HepG2 (cell line): ENCODE measurements at regions not wholly inside any gene's neighbourhood (a gene's known extent, or its start where the extent isn't known, plus 50 kb on each side); places are given as distances from the start of the nearest gene placed in this dataset.

Experiments used
- AKAP8 ChIP-seq: sonication (generic); formaldehyde crosslinking; IDR thresholded peaks from 2 replicates; pipeline ENCODE4 v1.5.1; 2020; ENCODE audit warnings: mild to moderate bottlenecking, missing genetic modification reagents
- ARID2 ChIP-seq: sonication (generic); formaldehyde crosslinking; IDR thresholded peaks from 2 replicates; pipeline ENCODE4 v1.8.1; 2022; ENCODE audit warnings: mild to moderate bottlenecking, missing genetic modification reagents, borderline replicate concordance
- BRD4 ChIP-seq: sonication (generic); formaldehyde crosslinking; IDR thresholded peaks from 2 replicates; pipeline ENCODE4 v1.4.0; 2020; ENCODE audit warnings: missing genetic modification reagents
- CBX5 ChIP-seq: sonication (generic); formaldehyde crosslinking; IDR thresholded peaks from 2 replicates; pipeline ENCODE4 v1.4.0; 2020; ENCODE audit warnings: missing genetic modification reagents, borderline replicate concordance
- HES4 ChIP-seq: sonication (generic); formaldehyde crosslinking; IDR thresholded peaks from 2 replicates; pipeline ENCODE4 v1.9.0; 2021; ENCODE audit warnings: mild to moderate bottlenecking, missing genetic modification reagents, borderline replicate concordance
- POGZ ChIP-seq: sonication (generic); formaldehyde crosslinking; IDR thresholded peaks from 2 replicates; pipeline ENCODE4 v1.4.0; 2020; ENCODE audit warnings: mild to moderate bottlenecking, missing genetic modification reagents
- REXO4 ChIP-seq: sonication (generic); formaldehyde crosslinking; IDR thresholded peaks from 2 replicates; pipeline ENCODE4 v1.8.0; 2022; ENCODE audit warnings: missing genetic modification reagents, mild to moderate bottlenecking, borderline replicate concordance
- SOX5 ChIP-seq: IDR thresholded peaks from 2 replicates; pipeline ENCODE4 v1.6.1; 2016; ENCODE audit warnings: borderline replicate concordance
- TBL1XR1 ChIP-seq: fragments of 150-350 bp; IDR thresholded peaks from 2 replicates; pipeline ENCODE4 v1.6.1; 2014; ENCODE audit warnings: borderline replicate concordance, low read length; ENCODE audit not compliant: partially characterized antibody
- ZNF20 ChIP-seq: sonication (generic); formaldehyde crosslinking; IDR thresholded peaks from 2 replicates; pipeline ENCODE4 v1.4.0; 2020; ENCODE audit warnings: mild to moderate bottlenecking, moderate library complexity, missing genetic modification reagents
- ZNF460 ChIP-seq: sonication (generic); formaldehyde crosslinking; IDR thresholded peaks from 2 replicates; pipeline ENCODE4 v1.5.1; 2020; ENCODE audit warnings: missing genetic modification reagents, mild to moderate bottlenecking, borderline replicate concordance
- ZNF670 ChIP-seq: sonication (generic); formaldehyde crosslinking; IDR thresholded peaks from 2 replicates; pipeline ENCODE4 v1.8.0; 2022; ENCODE audit warnings: mild to moderate bottlenecking, missing genetic modification reagents, borderline replicate concordance
- ZNF7 ChIP-seq: IDR thresholded peaks from 2 replicates; pipeline ENCODE4 v1.6.1; 2016; ENCODE audit warnings: missing biosample characterization, missing genetic modification reagents
- ZNF777 ChIP-seq: sonication (generic); formaldehyde crosslinking; IDR thresholded peaks from 2 replicates; pipeline ENCODE4 v1.4.0; 2020; ENCODE audit warnings: missing genetic modification reagents
- ZSCAN20 ChIP-seq: sonication (generic); formaldehyde crosslinking; IDR thresholded peaks from 2 replicates; pipeline ENCODE4 v1.4.0; 2020; ENCODE audit warnings: missing genetic modification reagents, mild to moderate bottlenecking, borderline replicate concordance
- TF ChIP-seq, protein P1 (sequence below): sonication (generic); formaldehyde crosslinking; IDR thresholded peaks from 2 replicates; pipeline ENCODE4 v1.8.0; 2022; ENCODE audit warnings: mild to moderate bottlenecking, missing genetic modification reagents; ENCODE audit not compliant: insufficient replicate concordance
- TF ChIP-seq, protein P2 (sequence below): sonication (generic); formaldehyde crosslinking; IDR thresholded peaks from 2 replicates; pipeline ENCODE4 v1.8.1; 2023; ENCODE audit warnings: missing genetic modification reagents, mild to moderate bottlenecking, borderline replicate concordance
- TF ChIP-seq, protein P3 (sequence below): fragments of 450-650 bp; IDR thresholded peaks from 2 replicates; pipeline ENCODE4 v1.6.1; 2017; ENCODE audit warnings: mild to moderate bottlenecking
- TF ChIP-seq, protein P4 (sequence below): sonication (generic); formaldehyde crosslinking; IDR thresholded peaks from 2 replicates; pipeline ENCODE4 v1.5.1; 2020; ENCODE audit warnings: mild to moderate bottlenecking, missing genetic modification reagents, borderline replicate concordance

DNA sequence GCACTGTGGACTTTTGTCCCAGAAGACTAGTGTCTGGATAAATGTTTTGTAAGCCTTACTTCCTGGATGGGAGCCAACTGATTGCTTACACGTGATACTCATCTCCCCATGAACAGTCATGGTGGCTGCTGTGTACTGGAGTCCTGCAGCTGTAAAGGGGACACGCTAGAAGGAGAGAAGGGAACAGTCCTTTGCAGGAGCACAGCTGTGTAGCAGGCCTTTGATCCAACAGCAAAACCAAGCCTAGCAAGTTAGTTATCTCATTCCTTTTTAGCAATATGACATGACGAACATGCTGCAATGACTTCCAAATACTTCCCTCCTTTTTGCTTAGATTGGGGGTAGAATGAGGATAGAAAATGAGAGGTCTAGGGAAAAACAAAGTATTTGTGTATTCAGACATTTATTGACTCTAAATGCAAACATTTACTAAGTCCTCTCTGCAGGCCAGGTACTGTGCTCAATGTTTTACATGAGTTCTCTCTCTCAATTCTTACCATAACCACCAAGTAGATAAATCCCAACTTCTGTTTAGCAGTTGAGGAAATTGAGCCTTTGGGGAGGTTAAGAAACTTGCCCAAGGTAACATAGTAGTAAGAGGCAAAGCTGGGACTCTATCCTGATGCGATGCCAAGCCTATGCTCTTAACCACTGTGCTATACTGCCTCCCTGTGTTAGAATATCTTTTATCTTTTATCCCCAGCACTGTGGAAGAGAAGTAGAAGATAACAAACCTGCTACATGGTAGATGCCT lies 55.4 kb upstream of the CD28 start (continued):
- TF ChIP-seq, protein P1, sequence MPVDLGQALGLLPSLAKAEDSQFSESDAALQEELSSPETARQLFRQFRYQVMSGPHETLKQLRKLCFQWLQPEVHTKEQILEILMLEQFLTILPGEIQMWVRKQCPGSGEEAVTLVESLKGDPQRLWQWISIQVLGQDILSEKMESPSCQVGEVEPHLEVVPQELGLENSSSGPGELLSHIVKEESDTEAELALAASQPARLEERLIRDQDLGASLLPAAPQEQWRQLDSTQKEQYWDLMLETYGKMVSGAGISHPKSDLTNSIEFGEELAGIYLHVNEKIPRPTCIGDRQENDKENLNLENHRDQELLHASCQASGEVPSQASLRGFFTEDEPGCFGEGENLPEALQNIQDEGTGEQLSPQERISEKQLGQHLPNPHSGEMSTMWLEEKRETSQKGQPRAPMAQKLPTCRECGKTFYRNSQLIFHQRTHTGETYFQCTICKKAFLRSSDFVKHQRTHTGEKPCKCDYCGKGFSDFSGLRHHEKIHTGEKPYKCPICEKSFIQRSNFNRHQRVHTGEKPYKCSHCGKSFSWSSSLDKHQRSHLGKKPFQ: no peak
- TF ChIP-seq, protein P2, sequence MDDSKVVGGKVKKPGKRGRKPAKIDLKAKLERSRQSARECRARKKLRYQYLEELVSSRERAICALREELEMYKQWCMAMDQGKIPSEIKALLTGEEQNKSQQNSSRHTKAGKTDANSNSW (CRISPR knock-in tag): 0 out of 2 replicates have a peak, but pooled peaks have one; percentile 9
- TF ChIP-seq ZNF7 (CRISPR knock-in tag) (0 out of 2 replicates have a peak, but pooled peaks have one; percentile 20), ZNF777 (CRISPR knock-in tag) (no peak), POGZ (peak; percentile 85), ZSCAN20 (CRISPR knock-in tag) (no peak), BRD4 (CRISPR knock-in tag) (peak; percentile 22; the same call in 1 of the 2 replicates), ZNF670 (CRISPR knock-in tag) (no peak), REXO4 (CRISPR knock-in tag) (no peak), ZNF20 (CRISPR knock-in tag) (no peak), ZNF460 (CRISPR knock-in tag) (no peak), ARID2 (CRISPR knock-in tag) (no peak), HES4 (CRISPR knock-in tag) (no peak), CBX5 (CRISPR knock-in tag) (peak; percentile 81; the same call in 1 of the 2 replicates), AKAP8 (CRISPR knock-in tag) (no peak), SOX5 (CRISPR knock-in tag) (peak; percentile 85; the same call in 1 of the 2 replicates), TBL1XR1 (no peak)
- TF ChIP-seq, protein P3, sequence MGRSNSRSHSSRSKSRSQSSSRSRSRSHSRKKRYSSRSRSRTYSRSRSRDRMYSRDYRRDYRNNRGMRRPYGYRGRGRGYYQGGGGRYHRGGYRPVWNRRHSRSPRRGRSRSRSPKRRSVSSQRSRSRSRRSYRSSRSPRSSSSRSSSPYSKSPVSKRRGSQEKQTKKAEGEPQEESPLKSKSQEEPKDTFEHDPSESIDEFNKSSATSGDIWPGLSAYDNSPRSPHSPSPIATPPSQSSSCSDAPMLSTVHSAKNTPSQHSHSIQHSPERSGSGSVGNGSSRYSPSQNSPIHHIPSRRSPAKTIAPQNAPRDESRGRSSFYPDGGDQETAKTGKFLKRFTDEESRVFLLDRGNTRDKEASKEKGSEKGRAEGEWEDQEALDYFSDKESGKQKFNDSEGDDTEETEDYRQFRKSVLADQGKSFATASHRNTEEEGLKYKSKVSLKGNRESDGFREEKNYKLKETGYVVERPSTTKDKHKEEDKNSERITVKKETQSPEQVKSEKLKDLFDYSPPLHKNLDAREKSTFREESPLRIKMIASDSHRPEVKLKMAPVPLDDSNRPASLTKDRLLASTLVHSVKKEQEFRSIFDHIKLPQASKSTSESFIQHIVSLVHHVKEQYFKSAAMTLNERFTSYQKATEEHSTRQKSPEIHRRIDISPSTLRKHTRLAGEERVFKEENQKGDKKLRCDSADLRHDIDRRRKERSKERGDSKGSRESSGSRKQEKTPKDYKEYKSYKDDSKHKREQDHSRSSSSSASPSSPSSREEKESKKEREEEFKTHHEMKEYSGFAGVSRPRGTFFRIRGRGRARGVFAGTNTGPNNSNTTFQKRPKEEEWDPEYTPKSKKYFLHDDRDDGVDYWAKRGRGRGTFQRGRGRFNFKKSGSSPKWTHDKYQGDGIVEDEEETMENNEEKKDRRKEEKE: no peak
- TF ChIP-seq, protein P4, sequence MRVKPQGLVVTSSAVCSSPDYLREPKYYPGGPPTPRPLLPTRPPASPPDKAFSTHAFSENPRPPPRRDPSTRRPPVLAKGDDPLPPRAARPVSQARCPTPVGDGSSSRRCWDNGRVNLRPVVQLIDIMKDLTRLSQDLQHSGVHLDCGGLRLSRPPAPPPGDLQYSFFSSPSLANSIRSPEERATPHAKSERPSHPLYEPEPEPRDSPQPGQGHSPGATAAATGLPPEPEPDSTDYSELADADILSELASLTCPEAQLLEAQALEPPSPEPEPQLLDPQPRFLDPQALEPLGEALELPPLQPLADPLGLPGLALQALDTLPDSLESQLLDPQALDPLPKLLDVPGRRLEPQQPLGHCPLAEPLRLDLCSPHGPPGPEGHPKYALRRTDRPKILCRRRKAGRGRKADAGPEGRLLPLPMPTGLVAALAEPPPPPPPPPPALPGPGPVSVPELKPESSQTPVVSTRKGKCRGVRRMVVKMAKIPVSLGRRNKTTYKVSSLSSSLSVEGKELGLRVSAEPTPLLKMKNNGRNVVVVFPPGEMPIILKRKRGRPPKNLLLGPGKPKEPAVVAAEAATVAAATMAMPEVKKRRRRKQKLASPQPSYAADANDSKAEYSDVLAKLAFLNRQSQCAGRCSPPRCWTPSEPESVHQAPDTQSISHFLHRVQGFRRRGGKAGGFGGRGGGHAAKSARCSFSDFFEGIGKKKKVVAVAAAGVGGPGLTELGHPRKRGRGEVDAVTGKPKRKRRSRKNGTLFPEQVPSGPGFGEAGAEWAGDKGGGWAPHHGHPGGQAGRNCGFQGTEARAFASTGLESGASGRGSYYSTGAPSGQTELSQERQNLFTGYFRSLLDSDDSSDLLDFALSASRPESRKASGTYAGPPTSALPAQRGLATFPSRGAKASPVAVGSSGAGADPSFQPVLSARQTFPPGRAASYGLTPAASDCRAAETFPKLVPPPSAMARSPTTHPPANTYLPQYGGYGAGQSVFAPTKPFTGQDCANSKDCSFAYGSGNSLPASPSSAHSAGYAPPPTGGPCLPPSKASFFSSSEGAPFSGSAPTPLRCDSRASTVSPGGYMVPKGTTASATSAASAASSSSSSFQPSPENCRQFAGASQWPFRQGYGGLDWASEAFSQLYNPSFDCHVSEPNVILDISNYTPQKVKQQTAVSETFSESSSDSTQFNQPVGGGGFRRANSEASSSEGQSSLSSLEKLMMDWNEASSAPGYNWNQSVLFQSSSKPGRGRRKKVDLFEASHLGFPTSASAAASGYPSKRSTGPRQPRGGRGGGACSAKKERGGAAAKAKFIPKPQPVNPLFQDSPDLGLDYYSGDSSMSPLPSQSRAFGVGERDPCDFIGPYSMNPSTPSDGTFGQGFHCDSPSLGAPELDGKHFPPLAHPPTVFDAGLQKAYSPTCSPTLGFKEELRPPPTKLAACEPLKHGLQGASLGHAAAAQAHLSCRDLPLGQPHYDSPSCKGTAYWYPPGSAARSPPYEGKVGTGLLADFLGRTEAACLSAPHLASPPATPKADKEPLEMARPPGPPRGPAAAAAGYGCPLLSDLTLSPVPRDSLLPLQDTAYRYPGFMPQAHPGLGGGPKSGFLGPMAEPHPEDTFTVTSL: peak; percentile 67; the same call in 1 of the 2 replicates
